WI38 (cell line): ENCODE measurements at regions not wholly inside any gene's neighbourhood (a gene's known extent, or its start where the extent isn't known, plus 50 kb on each side); places are given as distances from the start of the nearest gene placed in this dataset.

Source experiments
- H3K4me3 ChIP-seq: 2 replicates; pipeline ENCODE4 v1.5.1; 2011; ENCODE audit warnings: low read depth, mild to moderate bottlenecking, control low read depth, low read length
- CTCF ChIP-seq: IDR thresholded peaks from 2 replicates; pipeline ENCODE4 v1.5.1; 2012; ENCODE audit warnings: low read depth, mild to moderate bottlenecking, control low read depth, low read length

- no peak overlapping the region for H3K4me3 ChIP-seq
- TF ChIP-seq CTCF, result no peak
Observed at GRCh38 chr20:57947421-57948179, 237.8 kb upstream of the PMEPA1 start.

- H3K4me3 ChIP-seq, result no peak overlapping the region
- TF ChIP-seq CTCF, result no peak
Observed at GRCh38 chr20:57946559-57947315, 236.9 kb upstream of the PMEPA1 start.

GRCh38 chr20:57944988-57945387 is 235.2 kb upstream of the PMEPA1 start:
- no peak overlapping the region for H3K4me3 ChIP-seq
- no peak for TF ChIP-seq CTCF

- no peak overlapping the region for H3K4me3 ChIP-seq
- no peak for TF ChIP-seq CTCF
Observed at GRCh38 chr20:57943950-57944349, 234.1 kb upstream of the PMEPA1 start.

- H3K4me3 ChIP-seq, result no peak overlapping the region
- TF ChIP-seq CTCF, result no peak
Observed at GRCh38 chr20:57943291-57943690, 233.5 kb upstream of the PMEPA1 start.

GRCh38 chr20:57941604-57942381 is 232.0 kb upstream of the PMEPA1 start:
- no peak for TF ChIP-seq CTCF
- no peak overlapping the region for H3K4me3 ChIP-seq
